NCI-H2196 (cell line): ENCODE measurements at regions not wholly inside any gene's neighbourhood (a gene's known extent, or its start where the extent isn't known, plus 50 kb on each side); places are given as distances from the start of the nearest gene placed in this dataset.
A peak's percentile ranks its signal among the peaks of the same experiment; 100 is the strongest.
"Not testable (repeated sequence)": the region's sequence is repeated elsewhere in the genome, so short reads cannot be mapped to it uniquely, and the experiment has no call there.

Experiments used
- DNase-seq: peaks from one replicate; lab custom pipeline; 2025; ENCODE audit not compliant: unreplicated experiment; lab: John Stamatoyannopoulos, UW

DNA sequence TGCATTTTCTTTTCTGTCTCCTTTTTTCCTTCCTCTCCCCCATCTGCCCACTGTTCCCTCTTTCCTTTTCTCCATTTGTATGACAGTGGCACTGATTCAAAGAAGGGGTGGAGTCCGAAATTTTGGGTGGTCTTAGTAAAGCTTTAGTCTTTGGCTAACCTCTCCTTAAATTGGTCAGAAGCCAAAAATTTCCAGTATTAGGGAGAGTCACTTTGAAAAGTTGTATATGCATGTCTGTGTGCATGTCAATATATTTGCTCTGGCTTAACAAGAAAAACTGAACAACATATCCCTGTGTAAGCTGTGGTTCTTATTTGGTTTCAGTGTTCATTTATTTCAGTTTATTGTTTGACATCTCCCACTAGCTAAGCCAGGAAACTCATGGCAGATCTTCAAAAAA lies 314.8 kb upstream of the CXADR start:
- DNase-seq = no peak

DNA sequence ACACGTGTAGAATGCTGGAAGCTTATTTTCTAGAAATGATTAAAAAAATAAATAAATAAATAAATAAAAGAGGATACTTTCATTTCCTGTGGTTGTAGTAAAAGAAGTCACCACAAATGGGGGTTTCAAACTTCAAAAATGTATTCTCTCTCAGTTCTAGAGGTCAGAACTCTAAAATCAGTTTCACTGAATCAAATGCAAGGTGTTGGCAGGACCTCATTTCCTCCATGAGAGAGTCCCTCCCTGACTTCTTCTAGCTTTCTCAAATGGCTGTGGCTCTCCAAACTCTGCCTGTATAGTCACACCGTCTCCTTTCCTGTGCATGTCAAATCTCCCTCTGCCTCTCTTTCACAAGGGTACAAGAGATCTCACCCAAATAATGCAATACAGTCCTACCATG lies 312.6 kb upstream of the CXADR start:
- no peak for DNase-seq

DNA sequence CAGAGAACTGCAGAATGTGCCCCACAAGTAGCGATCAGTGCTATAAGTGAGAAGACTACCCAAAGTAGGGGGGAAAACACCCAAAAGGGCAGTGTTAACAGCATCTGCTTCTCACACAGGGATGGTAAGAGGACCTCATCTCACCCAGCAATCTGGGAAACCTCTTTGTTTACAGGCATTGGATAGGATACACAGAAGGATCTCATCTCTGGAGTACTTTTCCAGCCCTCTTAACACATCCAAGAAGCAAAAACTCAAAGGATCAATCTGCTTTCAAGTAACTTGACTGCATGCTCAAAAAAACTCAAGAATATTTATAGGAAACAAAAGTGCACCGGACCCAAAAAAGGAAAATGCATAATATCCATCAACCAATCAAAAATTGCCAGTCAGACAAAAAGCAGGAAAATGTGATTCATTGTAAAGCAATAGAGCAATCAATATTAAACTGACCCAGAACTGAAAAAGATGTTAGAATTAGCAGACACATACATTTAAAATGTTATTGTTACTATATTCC lies 311.0 kb upstream of the CXADR start:
- no peak for DNase-seq

DNA sequence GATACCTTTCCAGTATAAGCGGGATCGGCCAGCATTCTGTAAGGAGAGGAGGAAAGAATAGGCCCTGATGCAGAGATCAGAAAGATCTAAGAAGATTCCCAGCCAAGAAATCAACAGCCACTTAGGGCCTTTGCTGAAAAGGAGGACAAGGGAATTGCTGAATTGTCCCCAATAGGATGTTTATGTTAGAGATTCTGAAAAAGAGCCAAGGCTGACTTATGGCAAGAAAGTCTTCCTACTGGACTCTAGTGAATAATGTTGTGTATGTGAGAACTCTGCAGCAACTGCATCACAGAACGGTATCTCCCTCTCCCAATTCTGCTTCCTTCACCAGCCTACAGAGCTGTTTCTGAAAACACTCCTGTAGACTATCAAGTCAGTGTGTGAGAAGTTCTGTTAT lies 298.0 kb upstream of the CXADR start:
- DNase-seq = no peak

DNA sequence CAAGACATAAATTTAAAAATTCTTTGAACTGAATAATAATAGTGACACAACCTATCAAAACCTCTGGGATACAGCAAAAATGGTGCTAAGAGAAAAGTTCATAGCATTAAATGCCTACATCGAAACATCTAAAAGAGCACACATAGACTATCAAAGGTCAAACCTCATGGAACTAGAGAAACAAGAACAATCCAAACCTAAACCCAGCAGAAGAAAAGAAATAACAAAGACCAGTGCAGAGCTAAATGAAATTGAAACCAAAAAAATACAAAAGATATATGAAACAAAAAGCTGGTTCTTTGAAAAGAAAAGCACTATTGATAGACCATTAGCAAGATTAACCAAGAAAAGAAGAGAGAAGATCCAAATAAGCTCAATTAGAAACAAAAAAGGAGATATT lies 293.8 kb upstream of the CXADR start:
- not testable (repeated sequence) for DNase-seq

DNA sequence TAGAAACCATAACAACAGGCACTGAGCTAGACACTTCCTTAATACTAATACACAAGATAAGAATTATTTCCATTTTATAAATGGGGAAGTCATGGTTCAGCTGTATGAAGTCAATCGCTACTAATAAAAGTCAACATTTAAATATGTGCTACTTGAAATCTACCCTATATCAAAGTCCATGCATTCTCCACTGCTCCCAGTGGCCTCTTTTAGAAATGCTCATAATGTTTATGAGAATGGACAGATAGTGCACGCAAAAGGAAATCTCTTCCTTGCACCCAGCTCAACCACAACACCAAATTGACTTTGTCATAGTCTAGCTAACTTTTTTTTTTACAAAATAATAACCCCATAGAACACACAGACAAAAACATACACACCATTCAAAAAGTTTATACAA lies 281.7 kb upstream of the CXADR start:
- no peak for DNase-seq

DNA sequence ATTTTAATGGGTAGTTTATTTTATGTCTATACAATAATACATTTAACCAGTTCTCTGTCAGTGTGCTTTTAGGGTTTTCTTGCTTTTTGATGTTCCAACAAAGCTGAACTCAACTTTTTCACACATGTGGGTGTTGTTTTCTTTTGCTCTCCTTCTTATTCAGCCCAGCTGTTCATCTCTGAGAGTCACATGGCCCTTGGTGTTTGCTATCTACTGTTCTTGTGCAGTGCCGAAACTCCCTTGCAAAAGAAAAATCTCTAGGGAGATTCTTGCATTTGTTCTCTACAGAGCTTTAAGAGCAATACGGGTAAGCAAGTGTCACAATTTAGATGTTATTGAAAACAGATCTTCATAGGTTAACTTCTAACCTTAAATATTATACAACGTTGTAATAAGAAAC lies 281.1 kb upstream of the CXADR start:
- DNase-seq = no peak

DNA sequence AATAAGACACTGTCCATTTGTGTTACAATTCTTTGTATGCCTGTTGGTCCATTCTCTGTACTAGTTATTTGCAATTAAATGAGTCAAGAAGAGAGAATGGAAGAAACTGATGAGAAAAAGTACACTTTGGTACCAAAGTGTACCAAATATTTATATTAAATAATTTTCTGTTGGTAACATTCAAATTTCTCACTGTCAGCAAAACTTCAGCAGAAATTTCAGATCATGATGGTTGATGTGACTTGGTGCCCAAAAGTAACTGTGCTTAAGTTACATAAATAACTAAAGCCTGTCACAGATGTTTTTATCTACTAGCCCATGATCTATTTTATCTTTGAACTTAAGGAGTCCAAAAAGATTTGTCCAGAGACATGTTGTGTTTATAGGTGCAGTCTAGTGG lies 274.4 kb upstream of the CXADR start:
- DNase-seq = no peak

DNA sequence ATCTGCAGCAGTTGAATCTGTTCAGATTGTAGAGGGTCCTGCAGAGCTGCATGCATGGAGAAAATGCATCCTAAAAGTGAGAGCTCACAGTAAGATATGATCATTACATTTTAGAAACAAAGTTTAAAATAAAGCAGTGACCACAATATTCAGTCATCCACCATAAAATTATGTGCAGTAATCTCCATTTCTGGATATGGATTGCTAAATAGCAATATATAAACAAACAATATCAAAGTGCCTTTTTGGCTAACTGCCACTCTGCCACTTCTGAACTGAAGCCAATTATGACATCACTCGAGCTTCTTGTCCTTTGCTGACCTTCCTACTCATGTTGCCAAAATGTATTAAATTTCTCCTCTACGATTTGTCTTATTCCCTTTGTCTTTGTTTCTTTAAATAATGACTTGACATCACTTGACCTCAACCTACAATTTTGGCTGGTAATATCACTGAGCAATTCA lies 262.0 kb upstream of the CXADR start:
- DNase-seq = no peak

DNA sequence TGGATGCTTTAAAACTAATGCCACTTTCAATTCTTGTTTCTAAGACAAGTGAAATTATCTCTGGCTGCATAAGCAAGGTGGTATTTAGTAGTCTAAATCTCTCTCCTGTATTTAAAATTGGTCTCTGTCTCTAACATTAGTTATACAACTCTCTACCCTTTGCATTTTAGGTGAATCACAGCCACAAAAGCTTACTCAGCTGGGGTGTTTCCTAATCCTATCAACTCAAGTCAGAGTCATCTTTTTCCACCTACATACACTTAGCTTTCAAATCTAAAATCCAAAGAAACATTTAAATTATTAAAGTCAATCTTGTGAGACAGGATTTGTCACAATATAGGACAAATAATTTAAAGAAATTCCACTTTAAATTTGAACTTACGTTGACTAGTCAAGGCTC lies 255.1 kb upstream of the CXADR start:
- DNase-seq = no peak

DNA sequence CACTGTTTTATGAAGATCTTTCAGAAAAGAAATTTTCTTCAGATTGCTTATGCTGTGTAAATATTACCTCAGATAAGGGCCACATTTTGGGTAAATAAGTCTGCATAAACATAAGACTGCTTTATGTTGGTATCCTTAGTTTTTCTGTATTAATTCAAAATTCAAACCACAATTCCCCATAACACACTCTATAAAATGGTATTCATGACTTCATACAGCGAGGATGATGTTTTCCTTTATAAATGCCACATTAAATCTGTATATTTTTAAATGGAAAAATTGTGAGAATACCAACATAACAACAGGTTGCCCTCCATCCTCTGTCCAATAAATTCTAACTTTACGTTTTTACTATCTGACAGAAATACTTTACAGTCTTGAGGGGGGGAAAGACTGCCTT lies 248.7 kb upstream of the CXADR start:
- no peak for DNase-seq

DNA sequence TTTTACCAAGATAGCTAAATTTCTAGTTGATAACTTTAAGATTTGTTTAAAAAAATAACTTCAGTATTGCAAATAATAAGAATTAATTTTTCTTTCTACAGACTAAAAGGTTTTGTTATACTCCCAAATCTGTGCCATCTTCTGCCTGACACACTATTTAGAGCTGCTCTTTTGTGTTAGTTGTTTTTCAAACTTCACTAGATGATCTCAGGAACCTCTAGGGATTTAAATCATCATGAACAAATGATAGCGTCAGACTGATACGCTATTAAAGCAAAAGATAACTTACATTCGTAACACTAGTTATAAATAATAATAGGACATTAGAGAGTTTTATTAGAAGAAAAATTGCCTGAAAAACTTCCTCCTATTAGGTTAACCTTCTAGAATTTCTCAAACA lies 243.1 kb upstream of the CXADR start:
- no peak for DNase-seq

DNA sequence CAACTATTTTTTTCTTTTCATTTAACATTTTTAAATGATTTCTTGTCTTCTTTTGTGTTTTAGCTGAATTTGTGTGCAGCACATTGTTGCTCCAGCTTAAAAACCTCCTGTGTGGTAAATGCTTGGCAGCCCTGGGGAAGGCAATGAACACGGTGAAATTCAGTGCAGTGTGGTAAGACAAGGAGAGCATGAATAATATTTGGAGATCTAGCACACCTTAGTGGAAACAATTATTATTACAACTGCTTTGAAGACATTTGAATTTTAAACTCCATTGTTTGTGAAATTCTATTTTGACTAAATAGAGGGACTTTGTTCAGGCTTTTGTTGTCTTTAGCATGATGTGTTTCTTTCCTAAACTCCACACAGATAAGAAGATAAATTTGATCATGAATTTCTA lies 242.6 kb upstream of the CXADR start:
- DNase-seq = peak; percentile 5

DNA sequence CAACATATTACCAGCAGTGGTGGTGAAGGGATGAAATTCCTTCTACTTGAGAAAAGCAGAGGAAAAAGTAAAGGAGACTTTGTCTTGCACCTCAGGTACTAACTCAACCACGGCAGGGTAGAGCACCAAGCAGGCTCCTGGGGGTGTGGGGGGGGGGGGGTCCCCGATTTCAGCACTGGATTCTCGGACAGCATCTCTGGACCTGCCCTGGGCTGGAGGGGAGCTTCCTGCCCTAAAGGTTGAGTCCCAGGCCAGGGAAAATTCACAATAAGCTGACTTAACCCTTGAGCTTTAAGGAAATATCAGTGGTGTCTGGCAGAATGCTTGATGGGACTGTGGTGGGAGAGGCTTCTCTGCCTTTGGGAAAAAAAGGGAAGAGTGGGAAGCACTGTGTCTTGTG lies 233.2 kb upstream of the CXADR start:
- DNase-seq = no peak

DNA sequence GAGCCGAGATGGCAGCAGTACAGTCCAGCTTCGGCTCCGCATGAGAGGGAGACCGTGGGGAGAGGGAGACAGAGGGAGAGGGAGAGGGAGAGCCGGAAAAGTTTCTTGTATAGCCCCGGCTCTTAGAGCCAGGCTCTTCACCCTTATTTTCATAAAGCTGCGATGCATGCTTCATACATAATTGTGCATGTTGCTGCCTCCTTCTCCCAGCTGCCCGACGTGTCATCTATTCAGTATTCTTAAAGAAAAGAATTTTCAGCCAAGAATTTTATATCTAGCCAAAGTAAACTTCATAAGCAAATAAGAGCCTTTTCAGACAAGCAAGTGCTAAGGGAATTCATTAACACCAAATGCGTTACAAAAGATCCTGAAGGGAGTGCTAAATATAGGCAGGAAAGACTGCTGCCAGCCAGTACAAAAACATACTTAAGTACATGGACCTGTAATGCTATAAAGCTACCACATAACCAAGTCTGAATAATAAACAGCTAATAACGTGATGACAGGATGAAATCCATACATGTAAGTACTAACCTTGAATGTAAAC lies 219.8 kb upstream of the CXADR start:
- not testable (repeated sequence) for DNase-seq

DNA sequence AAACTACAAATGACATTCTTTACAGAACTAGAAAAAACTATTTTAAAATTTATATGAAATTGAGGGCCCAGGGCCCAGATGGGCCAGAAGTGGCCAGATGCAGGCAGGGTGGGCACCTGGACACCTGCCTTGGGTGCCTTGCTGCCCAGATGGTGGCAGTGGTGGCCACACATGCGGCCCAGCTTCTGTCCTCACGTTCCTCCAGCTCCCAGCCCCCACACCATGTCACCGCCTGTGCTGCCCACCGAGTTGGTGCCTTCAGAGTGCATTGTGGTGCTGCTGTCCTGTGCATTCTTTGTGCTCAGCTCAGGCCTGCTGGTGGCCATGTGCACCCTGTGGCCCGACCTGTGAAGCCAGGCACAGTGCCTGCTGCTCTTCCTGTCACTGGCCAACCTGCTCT lies 216.8 kb upstream of the CXADR start:
- DNase-seq = no peak

DNA sequence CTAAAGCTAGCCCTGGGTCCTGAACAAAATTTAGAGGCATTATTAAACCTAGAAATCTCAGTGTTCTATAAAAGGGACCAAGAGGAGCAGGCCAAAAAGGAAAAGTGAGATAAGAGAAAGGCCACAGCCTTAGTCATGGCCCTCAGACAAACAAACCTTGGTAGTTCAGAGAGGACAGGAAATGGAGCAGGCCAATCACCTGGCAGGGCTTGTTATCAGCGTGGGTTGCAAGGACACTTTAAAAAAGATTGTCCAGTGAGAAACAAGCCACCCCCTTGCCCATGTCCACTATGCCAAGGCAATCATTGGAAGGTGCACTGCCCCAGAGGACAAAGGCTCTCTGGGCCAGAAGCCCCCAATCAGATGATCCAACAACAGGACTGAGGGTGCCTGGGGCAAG lies 213.3 kb upstream of the CXADR start:
- not testable (repeated sequence) for DNase-seq

DNA sequence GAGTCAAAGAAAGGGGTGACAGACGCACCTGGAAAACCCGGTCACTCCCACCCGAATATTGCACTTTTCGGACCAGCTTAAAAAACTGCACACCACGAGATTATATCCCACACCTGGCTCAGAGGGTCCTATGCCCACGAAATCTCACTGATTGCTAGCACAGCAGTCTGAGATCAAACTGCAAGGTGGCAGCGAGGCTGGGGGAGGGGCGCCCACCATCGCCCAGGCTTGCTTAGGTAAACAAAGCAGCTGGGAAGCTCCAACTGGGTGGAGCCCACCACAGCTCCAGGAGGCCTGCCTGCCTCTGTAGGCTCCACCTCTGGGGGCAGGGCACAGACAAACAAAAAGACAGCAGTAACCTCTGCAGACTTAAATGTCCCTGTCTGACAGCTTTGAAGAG lies 185.1 kb upstream of the CXADR start:
- not testable (repeated sequence) for DNase-seq

DNA sequence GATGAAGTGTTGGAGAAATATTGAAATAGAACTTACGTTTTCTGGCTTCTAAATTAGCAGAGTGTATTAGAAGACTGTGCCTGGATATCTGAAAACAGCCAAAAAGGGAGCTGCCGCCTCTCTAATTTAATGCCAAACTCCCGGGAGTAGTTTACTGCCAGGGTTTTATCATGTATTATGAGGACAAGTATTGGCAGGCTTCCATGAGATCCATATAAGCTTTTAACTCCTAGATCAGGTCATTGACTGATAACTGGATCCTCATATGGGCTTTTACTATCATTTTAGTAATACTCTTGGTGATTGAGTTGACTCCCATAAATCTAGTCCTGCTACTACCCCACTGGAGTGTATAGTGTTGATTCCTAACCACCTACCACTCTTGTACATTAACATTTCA lies 178.4 kb upstream of the CXADR start:
- no peak for DNase-seq

DNA sequence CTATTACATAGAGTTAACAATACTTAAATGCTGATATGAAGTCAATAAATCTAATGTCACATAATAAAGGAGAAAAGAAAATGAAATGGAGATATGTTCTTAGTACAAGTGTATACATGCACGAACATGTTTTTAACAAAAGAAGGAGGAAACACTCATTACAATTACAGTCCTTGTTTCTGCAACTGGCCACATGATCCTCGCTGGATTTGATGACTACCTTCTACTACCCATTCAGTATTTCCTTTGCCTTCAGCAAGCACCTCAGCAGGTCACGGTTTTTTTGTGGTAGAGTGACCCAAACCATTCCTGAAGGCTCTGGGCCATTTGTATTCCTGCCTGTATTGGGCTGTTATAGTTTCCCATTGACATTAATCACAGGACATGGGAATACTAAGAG lies 172.8 kb upstream of the CXADR start:
- no peak for DNase-seq

DNA sequence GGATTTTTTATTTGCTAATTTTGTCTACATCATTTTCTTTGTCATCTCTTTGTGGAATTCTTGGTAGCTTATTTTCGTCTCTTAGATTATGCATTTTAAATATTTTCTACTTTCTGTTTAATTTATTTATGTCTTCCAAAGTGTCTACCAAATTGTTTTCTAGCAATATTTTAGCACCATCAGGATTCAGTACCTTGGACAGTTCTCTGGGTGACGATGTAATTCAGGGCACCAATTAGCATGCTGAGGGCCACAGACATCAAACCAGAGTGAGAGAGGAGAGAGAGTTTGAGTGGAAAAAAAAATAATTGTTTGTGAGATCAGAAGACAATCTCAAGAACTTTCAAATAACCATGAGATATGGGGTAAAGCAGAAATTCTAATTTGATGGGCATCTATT lies 169.8 kb upstream of the CXADR start:
- DNase-seq = no peak

DNA sequence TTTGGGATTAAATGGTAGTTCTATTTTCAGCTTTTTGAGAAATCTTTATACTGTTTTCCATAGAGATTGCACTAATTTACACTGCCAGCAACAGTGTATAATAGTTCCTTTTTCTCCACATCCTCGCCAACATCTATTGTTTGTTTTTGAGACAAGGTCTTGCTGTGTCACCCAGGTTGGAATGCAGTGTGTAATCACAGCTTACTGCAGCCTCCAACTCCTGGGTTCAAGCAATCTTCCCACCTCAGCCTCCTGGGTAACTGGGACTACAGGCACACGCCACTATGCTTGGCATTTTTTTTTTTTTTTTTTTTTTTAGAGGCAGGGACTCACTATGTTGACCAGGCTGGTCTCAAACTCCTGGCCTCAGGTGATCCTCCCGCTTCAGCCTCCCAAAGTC lies 164.5 kb upstream of the CXADR start:
- no peak for DNase-seq

DNA sequence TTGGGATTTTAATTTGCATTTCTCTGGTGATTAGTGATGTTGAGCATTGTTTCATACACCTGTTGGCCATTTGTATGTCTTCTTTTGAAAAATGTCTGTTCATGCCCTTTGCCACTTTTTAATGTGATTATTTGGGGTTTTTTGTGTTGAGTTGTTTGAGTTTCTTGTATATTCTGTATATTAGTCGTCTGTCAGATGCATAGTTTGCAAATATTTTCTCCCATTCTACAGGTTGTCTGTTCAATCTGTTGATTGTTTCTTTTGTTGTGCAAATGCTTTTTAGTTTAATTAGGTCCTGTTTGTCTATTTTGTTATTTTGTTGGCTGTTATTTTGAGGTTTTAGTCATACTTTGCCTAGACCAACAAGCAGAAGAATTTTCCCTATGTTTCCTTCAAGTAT lies 164.0 kb upstream of the CXADR start:
- DNase-seq = no peak

DNA sequence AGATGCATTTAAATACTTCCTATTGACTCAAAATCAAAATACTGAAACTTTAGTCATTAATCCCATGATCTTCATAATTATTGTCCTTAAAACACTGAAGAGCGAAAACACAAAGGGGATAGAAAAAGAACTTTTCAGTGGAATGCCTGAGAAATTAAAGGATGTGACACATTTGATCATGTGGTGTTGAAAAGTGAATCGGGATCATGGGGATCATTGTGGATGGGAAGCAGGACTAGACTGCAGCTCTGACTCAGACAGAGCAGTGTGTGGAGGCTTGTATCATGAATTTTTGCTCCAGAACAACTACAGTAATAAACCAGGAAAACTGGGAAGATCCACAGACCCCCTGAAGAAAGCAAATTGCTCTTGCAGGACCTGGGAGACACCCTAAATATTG lies 161.1 kb upstream of the CXADR start:
- no peak for DNase-seq
